T-helper 1 cell treated with Interleukin-12 subunit alpha and Interleukin-12 subunit beta and Interleukin-4 antibody, amounts not matched to agents 30 μg/mL and 1 μg/mL, for 36 hours (primary cell): ENCODE measurements at regions not wholly inside any gene's neighbourhood (a gene's known extent, or its start where the extent isn't known, plus 50 kb on each side); places are given as distances from the start of the nearest gene placed in this dataset.

Experiments used
- H3K27ac Mint-ChIP-seq: one replicate; pipeline ENCODE4 v1.8.0; 2021; ENCODE audit warnings: mild to moderate bottlenecking, mixed read lengths
- H3K27me3 Mint-ChIP-seq: one replicate; pipeline ENCODE4 v1.8.0; 2021; ENCODE audit warnings: low read depth, mixed read lengths
- H3K36me3 Mint-ChIP-seq: one replicate; pipeline ENCODE4 v1.8.0; 2021; ENCODE audit warnings: low read depth, mixed read lengths
- H3K4me1 Mint-ChIP-seq: one replicate; pipeline ENCODE4 v1.8.0; 2021; ENCODE audit warnings: low read depth, mixed read lengths
- H3K4me3 Mint-ChIP-seq: one replicate; pipeline ENCODE4 v1.8.0; 2021; ENCODE audit warnings: mild to moderate bottlenecking, moderate library complexity, mixed read lengths
- H3K9me3 Mint-ChIP-seq: one replicate; pipeline ENCODE4 v1.8.0; 2021; ENCODE audit warnings: mixed read lengths

GRCh38 chr10:17507538-17507937 is 53.1 kb upstream of the ST8SIA6 start:
- no peak overlapping the region for H3K27ac Mint-ChIP-seq
- H3K36me3 Mint-ChIP-seq = peaks cover 7% of the 10 kb centered on the region
- H3K27me3 Mint-ChIP-seq = no peaks in the 10 kb centered on the region
- peaks cover 15% of the 10 kb centered on the region for H3K9me3 Mint-ChIP-seq
- no peak overlapping the region for H3K4me3 Mint-ChIP-seq
- peaks cover 40% of the 10 kb centered on the region for H3K4me1 Mint-ChIP-seq

- H3K27me3 Mint-ChIP-seq = no peaks in the 10 kb centered on the region
- peak overlapping the region; percentile 63 for H3K4me3 Mint-ChIP-seq
- peaks cover 35% of the 10 kb centered on the region for H3K4me1 Mint-ChIP-seq
- H3K9me3 Mint-ChIP-seq = peaks cover 15% of the 10 kb centered on the region
- H3K36me3 Mint-ChIP-seq = peaks cover 7% of the 10 kb centered on the region
- peak overlapping the region; percentile 85 for H3K27ac Mint-ChIP-seq
Observed at GRCh38 chr10:17506856-17507471, 52.6 kb upstream of the ST8SIA6 start.

- Mint-ChIP-seq H3K4me1 (peaks cover 34% of the 10 kb centered on the region), H3K36me3 (peaks cover 9% of the 10 kb centered on the region), H3K27ac (peak overlapping the region; percentile 56), H3K27me3 (no peaks in the 10 kb centered on the region), H3K9me3 (peaks cover 15% of the 10 kb centered on the region), H3K4me3 (peak overlapping the region; percentile 33)
Observed at GRCh38 chr10:17506390-17506789, 52.0 kb upstream of the ST8SIA6 start.

GRCh38 chr10:17504547-17505245 is 50.3 kb upstream of the ST8SIA6 start:
- Mint-ChIP-seq H3K27ac (peak overlapping the region; percentile 32), H3K27me3 (no peaks in the 10 kb centered on the region), H3K4me1 (peaks cover 26% of the 10 kb centered on the region), H3K36me3 (peaks cover 9% of the 10 kb centered on the region), H3K4me3 (peak overlapping the region; percentile 20), H3K9me3 (peaks cover 15% of the 10 kb centered on the region)
